GM03348 (cell line): ENCODE measurements at regions not wholly inside any gene's neighbourhood (a gene's known extent, or its start where the extent isn't known, plus 50 kb on each side); places are given as distances from the start of the nearest gene placed in this dataset.

Experiments
- DNase-seq: peaks from one replicate; pipeline ENCODE4 v3.0.0; 2012; ENCODE audit warnings: low spot score

GRCh38 chr2:2993172-2993692 is 384.4 kb downstream of the EIPR1 start:
- DNase-seq = no peak

GRCh38 chr2:2992634-2993033 is 385.0 kb downstream of the EIPR1 start:
- no peak for DNase-seq

- DNase-seq = no peak
Observed at GRCh38 chr2:2985020-2985419, 392.6 kb downstream of the EIPR1 start.

GRCh38 chr2:2981000-2981399 is 396.6 kb downstream of the EIPR1 start:
- DNase-seq = no peak

- no peak for DNase-seq
Observed at GRCh38 chr2:2974982-2975381, 402.6 kb downstream of the EIPR1 start.

- DNase-seq = no peak
Observed at GRCh38 chr2:2960441-2961133, 417.0 kb downstream of the EIPR1 start.

GRCh38 chr2:2950403-2950952 is 427.1 kb downstream of the EIPR1 start:
- DNase-seq = no peak

GRCh38 chr2:2947406-2947805 is 430.2 kb downstream of the EIPR1 start:
- no peak for DNase-seq

- no peak for DNase-seq
Observed at GRCh38 chr2:2942906-2943305, 434.7 kb downstream of the EIPR1 start.

GRCh38 chr2:2942225-2942624 is 435.4 kb downstream of the EIPR1 start:
- DNase-seq = no peak

GRCh38 chr2:2941205-2941604 is 436.4 kb downstream of the EIPR1 start:
- no peak for DNase-seq

- DNase-seq = no peak
Observed at GRCh38 chr2:2940702-2941101, 436.9 kb downstream of the EIPR1 start.

- no peak for DNase-seq
Observed at GRCh38 chr2:2940061-2940460, 437.6 kb downstream of the EIPR1 start.

- DNase-seq = no peak
Observed at GRCh38 chr2:2939078-2939795, 438.4 kb downstream of the EIPR1 start.

GRCh38 chr2:2938481-2938880 is 439.1 kb downstream of the EIPR1 start:
- no peak for DNase-seq

GRCh38 chr2:2935445-2936149 is 442.0 kb downstream of the EIPR1 start:
- DNase-seq = no peak

GRCh38 chr2:2933426-2933825 is 444.2 kb downstream of the EIPR1 start:
- DNase-seq = no peak

- DNase-seq = no peak
Observed at GRCh38 chr2:2932692-2933305, 444.8 kb downstream of the EIPR1 start.

GRCh38 chr2:2932189-2932588 is 445.4 kb downstream of the EIPR1 start:
- no peak for DNase-seq

GRCh38 chr2:2931318-2932075 is 446.1 kb downstream of the EIPR1 start:
- DNase-seq = no peak

- DNase-seq = no peak
Observed at GRCh38 chr2:2930841-2931240, 446.8 kb downstream of the EIPR1 start.

- no peak for DNase-seq
Observed at GRCh38 chr2:2926858-2927175, 450.8 kb downstream of the EIPR1 start.
